IgD-negative memory B cell (primary cell): ENCODE measurements at regions not wholly inside any gene's neighbourhood (a gene's known extent, or its start where the extent isn't known, plus 50 kb on each side); places are given as distances from the start of the nearest gene placed in this dataset.

Experiments used
- H3K27ac Mint-ChIP-seq, 3 donors: one replicate each; pipeline ENCODE4 v1.8.0; 2020 to 2022; ENCODE audit warnings: mild to moderate bottlenecking in 3 of 3, mixed read lengths in 3 of 3, moderate library complexity in 1 of 3
- H3K27me3 Mint-ChIP-seq: one replicate; pipeline ENCODE4 v1.8.0; 2021; ENCODE audit warnings: mixed read lengths
- H3K36me3 Mint-ChIP-seq: one replicate; pipeline ENCODE4 v1.8.0; 2020; ENCODE audit warnings: mild to moderate bottlenecking, mixed read lengths
- H3K4me1 Mint-ChIP-seq, 3 donors: one replicate each; pipeline ENCODE4 v1.8.0; 2020 to 2022; ENCODE audit warnings: mixed read lengths in 3 of 3, mild to moderate bottlenecking in 1 of 3
- H3K4me3 Mint-ChIP-seq, 4 donors: one replicate each; pipeline ENCODE4 v1.8.0; 2020 to 2022; ENCODE audit warnings: mild to moderate bottlenecking in 4 of 4, mixed read lengths in 4 of 4, moderate library complexity in 3 of 4
- H3K9me3 Mint-ChIP-seq, 3 donors: one replicate each; pipeline ENCODE4 v1.8.0; 2020 to 2021; ENCODE audit warnings: mixed read lengths in 3 of 3, mild to moderate bottlenecking in 1 of 3

DNA sequence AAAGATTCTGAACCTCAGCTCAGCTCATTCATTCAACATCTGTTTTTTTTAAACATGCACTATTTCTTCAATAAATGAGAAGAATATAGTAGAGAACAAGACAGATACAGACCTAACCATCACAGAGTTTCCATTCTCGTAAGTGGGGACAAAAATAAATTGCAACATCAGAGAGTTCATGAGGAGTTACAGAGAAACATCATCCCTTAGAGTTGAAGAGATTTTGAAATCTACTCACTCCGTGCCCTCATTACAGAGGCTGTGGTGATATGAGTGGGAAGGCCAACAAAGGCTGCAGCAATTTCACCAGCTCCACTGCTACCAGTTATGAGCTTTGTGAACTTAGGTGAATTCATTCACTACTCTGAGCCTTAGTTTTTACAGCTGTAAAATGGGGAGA is 399.3 kb downstream of the BCL11A start:
- H3K4me3 Mint-ChIP-seq = no peak overlapping the region
- H3K27me3 Mint-ChIP-seq = no peaks in the 10 kb centered on the region
- H3K36me3 Mint-ChIP-seq = no peaks in the 10 kb centered on the region
- H3K9me3 Mint-ChIP-seq = peaks cover 0 to 2% (median 0%) of the 10 kb centered on the region in 3 donors
- H3K27ac Mint-ChIP-seq = peak overlapping the region in 1 of 3 donors; percentile 17
- H3K4me1 Mint-ChIP-seq = peaks cover 2 to 12% (median 12%) of the 10 kb centered on the region in 3 donors

DNA sequence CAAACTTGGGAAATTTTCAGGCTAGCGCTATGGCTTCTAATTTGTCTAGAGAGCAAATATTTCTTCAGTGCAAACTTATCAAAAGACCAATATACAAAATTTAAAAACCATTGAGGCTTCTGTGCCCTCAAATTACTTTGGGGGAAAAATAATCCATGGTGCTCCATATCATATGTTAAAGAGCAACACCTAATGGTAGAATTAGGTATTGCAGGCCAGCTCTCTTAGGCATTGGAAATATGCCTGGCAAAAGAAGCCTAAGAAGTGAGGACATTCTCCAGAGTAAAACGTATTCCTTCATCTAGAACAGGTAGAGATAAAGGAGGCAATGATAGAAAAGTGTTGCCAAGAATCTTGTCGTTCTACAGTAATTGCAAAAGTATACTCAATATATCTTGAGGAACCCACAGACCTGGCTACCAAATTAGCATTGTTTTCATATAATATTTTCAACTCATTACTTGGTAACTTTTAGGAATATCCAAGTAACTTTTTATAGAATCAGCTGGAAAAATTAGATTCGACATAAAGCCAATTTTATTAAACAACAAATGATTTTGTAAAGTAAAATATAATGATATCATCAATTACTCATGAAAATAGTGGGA is 401.1 kb downstream of the BCL11A start:
- H3K36me3 Mint-ChIP-seq = no peaks in the 10 kb centered on the region
- H3K9me3 Mint-ChIP-seq = peaks cover 0 to 2% (median 0%) of the 10 kb centered on the region in 3 donors
- peaks cover 6 to 13% (median 8%) of the 10 kb centered on the region in 3 donors for H3K4me1 Mint-ChIP-seq
- H3K27me3 Mint-ChIP-seq = no peaks in the 10 kb centered on the region
- H3K27ac Mint-ChIP-seq = no peak overlapping the region
- no peak overlapping the region for H3K4me3 Mint-ChIP-seq

DNA sequence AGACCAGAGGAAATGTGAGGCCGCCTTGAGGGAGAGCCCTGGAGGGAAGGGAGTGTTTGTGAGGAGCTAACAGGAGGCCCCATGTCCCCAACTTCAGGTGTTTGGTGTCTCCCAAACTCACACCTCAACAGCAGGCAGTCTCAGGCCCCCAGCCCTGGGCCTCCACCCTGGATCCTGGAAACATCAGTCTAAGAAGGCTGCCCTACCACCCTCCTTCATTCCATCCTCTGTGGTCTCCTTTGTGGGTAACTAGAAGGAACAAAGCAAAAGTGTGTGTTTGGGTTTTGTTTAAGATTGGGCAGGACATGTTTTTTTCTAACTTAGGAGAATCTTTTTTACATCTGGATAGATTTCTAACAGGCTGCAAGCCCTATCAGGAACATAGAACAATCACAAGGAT is 404.3 kb downstream of the BCL11A start:
- no peaks in the 10 kb centered on the region for H3K27me3 Mint-ChIP-seq
- H3K36me3 Mint-ChIP-seq = no peaks in the 10 kb centered on the region
- H3K27ac Mint-ChIP-seq = peak overlapping the region in 1 of 3 donors; percentile 55
- H3K4me3 Mint-ChIP-seq = peak overlapping the region in 1 of 4 donors; percentile 88
- peaks cover 6 to 11% (median 8%) of the 10 kb centered on the region in 3 donors for H3K4me1 Mint-ChIP-seq
- peaks cover 0 to 2% (median 0%) of the 10 kb centered on the region in 3 donors for H3K9me3 Mint-ChIP-seq

DNA sequence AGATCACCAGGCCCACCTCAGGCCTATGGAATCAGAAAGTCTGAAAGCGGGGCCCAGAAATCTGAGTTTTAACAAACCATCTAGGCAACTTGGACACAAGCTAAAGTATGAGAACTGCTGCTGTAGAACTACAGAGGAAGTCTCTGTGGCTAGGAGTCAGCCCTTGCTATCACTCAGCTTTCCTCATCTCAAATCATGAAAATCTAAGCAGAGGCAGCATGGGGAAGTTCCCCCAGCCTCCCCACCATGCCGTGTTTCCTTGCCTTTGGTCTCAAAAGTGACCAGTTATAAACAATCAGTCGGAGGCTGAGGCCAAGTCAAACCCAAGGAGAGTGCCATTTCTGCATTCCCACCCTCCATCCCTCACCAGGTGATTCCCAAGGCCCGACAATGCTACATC is 404.7 kb downstream of the BCL11A start:
- no peaks in the 10 kb centered on the region for H3K27me3 Mint-ChIP-seq
- no peaks in the 10 kb centered on the region for H3K36me3 Mint-ChIP-seq
- peaks cover 6 to 11% (median 8%) of the 10 kb centered on the region in 3 donors for H3K4me1 Mint-ChIP-seq
- H3K4me3 Mint-ChIP-seq = peak overlapping the region in 1 of 4 donors; percentile 65
- peak overlapping the region in 1 of 3 donors; percentile 59 for H3K27ac Mint-ChIP-seq
- peaks cover 0 to 2% (median 0%) of the 10 kb centered on the region in 3 donors for H3K9me3 Mint-ChIP-seq

DNA sequence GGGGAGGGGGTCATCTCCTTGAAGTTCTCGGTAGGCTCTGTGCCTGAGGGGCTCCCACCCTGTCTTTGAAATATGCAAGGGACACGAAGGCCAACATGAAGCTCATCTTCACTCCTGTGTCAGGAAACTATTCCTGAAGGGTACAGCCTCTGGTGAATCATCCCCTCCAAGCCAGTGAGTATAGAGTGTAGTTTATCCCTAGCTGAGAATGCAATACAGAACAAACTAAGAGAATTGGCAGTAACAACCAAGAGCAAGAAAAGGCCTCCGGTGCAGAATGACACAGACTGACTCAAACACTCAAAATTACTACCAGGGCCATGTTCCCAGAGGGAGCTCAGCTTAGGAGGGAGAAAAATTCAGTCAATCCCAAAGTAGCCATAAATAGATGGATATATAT is 413.3 kb downstream of the BCL11A start:
- Mint-ChIP-seq H3K4me3 (no peak overlapping the region), H3K27me3 (no peaks in the 10 kb centered on the region), H3K36me3 (no peaks in the 10 kb centered on the region), H3K4me1 (no peaks in the 10 kb centered on the region), H3K9me3 (peaks cover 0 to 3% (median 2%) of the 10 kb centered on the region in 3 donors), H3K27ac (no peak overlapping the region)

DNA sequence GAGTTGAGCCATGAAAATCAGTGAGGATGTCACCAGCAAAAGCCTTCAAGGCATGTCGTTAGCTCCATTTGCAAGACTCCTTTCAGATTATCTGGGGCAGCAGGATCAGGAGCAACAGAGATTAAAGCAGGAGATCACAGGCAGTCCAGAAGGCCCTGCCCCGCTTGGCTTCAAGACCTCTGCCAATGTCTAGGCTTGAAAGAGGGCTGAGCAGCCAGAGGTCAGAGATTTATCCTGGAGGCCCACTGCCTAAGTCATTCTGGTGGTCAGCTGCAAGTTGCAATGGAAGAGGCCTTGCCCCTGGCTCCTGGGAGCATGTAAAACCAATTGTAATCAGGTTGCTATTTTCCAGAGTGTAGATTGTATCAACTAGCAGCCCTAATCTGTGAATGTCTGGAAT is 416.5 kb downstream of the BCL11A start:
- Mint-ChIP-seq H3K9me3 (peaks cover 0 to 4% (median 4%) of the 10 kb centered on the region in 3 donors), H3K4me1 (no peaks in the 10 kb centered on the region), H3K4me3 (no peak overlapping the region), H3K36me3 (peaks cover 3% of the 10 kb centered on the region), H3K27me3 (peaks cover 2% of the 10 kb centered on the region), H3K27ac (no peak overlapping the region)

DNA sequence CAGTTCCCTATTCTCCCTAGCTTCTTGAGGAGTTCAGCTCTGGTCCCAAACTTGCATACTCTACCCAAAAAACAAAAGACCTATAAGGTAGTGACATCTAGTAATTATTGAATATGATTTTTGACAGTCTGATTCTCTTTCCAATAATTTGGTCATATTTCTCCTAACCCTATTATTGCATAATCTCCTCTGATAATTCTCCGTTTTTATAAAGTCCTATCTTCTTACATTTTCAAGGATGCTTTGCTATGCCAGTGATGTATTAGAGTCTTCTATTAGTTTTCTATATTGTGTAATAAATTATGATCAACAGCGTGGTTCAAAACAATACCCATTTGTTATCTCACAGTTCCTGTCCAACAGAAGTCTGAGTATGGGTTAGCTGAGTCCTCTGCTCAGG is 426.3 kb downstream of the BCL11A start:
- Mint-ChIP-seq H3K27ac (peak overlapping the region in 1 of 3 donors; percentile 59), H3K4me1 (peaks cover 0 to 1% (median 0%) of the 10 kb centered on the region in 3 donors), H3K36me3 (peaks cover 4% of the 10 kb centered on the region), H3K27me3 (no peaks in the 10 kb centered on the region), H3K9me3 (peaks cover 0 to 8% (median 4%) of the 10 kb centered on the region in 3 donors), H3K4me3 (no peak overlapping the region)

DNA sequence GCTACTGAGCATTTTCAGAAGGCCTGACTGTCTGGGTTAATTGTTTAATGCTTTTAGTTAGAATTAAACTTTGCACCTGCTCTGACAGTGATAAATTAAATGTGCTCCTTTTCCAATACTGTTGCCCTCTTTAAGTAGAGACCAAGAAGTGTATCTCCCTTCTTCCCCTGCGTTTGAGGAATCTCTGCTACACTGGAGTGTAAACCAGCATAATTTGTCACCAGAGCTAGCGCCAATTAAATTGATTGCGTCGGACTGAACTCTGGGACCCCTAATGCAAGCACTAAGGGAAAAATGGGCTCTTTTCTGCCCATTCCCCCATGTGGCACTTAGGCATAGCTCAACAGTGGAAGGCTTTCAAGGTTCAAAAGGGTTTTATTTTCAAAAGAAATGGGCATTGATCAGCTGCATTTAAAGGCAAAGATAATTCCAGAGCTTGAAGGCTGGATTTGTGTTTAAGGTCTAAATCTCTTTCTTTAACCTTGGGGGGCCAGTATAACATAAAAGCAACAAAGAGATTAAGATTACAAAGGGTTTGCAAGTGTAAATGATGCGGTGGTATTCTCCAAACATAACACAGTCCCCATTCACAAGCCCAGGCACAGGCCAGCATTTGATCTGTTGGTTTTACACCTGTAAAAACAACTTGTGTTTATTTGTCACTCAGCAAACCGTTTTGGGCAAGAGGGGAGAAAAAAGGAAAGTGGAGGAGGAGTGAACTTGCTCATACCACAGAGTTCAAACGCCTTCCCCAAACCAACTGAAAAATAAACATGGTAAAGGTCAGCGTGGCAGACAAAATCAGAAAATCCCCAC is 427.6 kb downstream of the BCL11A start:
- H3K4me3 Mint-ChIP-seq = no peak overlapping the region
- H3K27me3 Mint-ChIP-seq = no peaks in the 10 kb centered on the region
- peaks cover 0 to 1% (median 0%) of the 10 kb centered on the region in 3 donors for H3K4me1 Mint-ChIP-seq
- H3K27ac Mint-ChIP-seq = no peak overlapping the region
- H3K9me3 Mint-ChIP-seq = peaks cover 0 to 8% (median 0%) of the 10 kb centered on the region in 3 donors
- no peaks in the 10 kb centered on the region for H3K36me3 Mint-ChIP-seq

DNA sequence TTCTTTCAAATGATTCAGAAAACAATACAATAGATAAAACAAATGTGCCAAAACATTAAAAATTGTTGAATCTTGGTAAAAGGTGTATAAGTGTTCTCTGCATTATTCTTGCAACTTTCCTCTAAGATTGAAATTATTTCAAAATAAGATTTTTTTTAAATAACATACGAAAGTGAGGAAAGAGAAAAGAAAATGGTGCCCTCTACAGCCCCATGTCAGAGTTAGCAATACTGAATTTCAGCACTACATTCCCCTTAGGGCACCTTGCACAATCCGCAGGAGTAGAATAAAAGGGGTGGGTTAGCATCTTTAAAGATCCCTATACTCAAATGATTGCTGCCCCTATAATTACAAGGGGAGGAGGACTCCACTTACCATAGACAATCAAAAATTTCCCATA is 433.7 kb downstream of the BCL11A start:
- Mint-ChIP-seq H3K36me3 (peaks cover 3% of the 10 kb centered on the region), H3K27me3 (no peaks in the 10 kb centered on the region)

DNA sequence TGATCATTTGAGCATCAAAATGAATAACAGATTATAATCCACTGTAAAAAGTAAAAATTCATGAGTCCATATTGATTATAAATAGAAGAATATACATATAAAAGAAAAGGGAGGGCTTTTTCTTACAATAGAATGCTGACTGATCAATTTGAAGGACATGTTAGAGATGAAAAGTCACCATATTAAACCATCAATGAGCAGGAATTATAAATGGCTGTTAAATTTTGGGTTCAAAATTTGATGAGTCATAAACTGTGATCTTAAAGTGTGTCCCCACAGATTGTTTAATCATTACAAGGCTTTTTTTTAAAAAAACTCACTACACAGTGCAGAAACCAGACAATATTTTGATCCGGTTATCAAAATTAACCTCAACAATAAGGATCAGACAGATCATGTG is 434.5 kb downstream of the BCL11A start:
- H3K36me3 Mint-ChIP-seq = peaks cover 3% of the 10 kb centered on the region
- peaks cover 5 to 11% (median 5%) of the 10 kb centered on the region in 3 donors for H3K9me3 Mint-ChIP-seq
- no peak overlapping the region for H3K4me3 Mint-ChIP-seq
- peaks cover 0 to 7% (median 7%) of the 10 kb centered on the region in 3 donors for H3K4me1 Mint-ChIP-seq
- no peak overlapping the region for H3K27ac Mint-ChIP-seq
- no peaks in the 10 kb centered on the region for H3K27me3 Mint-ChIP-seq

More for the DNA sequence above, 433.7 kb downstream of the BCL11A start:
- no peak overlapping the region for H3K4me3 Mint-ChIP-seq
- peaks cover 5 to 11% (median 5%) of the 10 kb centered on the region in 3 donors for H3K9me3 Mint-ChIP-seq
- peaks cover 0 to 7% (median 7%) of the 10 kb centered on the region in 3 donors for H3K4me1 Mint-ChIP-seq
- no peak overlapping the region for H3K27ac Mint-ChIP-seq

DNA sequence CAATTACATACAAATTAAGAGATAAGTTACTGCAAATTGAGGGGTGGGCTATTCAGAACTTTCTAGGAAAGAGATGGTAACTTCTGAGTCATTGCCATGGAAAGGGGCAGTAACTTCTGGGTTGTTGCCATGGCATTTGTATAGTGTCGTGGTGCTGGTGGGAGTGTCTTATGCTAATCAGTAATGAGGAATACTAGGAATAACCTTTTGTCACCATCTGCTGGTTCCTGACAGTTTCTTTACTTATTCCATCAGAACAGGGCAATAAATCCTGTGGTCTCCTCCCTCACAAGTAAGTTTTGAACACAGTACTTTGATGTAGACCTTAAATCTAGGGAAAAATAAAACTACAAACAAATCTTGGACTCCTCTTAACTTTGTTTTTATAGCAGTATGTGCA is 435.4 kb downstream of the BCL11A start:
- Mint-ChIP-seq H3K27ac (no peak overlapping the region), H3K4me1 (peaks cover 0 to 7% (median 7%) of the 10 kb centered on the region in 3 donors), H3K36me3 (peaks cover 3% of the 10 kb centered on the region), H3K9me3 (peaks cover 5 to 11% (median 5%) of the 10 kb centered on the region in 3 donors), H3K4me3 (no peak overlapping the region), H3K27me3 (no peaks in the 10 kb centered on the region)

DNA sequence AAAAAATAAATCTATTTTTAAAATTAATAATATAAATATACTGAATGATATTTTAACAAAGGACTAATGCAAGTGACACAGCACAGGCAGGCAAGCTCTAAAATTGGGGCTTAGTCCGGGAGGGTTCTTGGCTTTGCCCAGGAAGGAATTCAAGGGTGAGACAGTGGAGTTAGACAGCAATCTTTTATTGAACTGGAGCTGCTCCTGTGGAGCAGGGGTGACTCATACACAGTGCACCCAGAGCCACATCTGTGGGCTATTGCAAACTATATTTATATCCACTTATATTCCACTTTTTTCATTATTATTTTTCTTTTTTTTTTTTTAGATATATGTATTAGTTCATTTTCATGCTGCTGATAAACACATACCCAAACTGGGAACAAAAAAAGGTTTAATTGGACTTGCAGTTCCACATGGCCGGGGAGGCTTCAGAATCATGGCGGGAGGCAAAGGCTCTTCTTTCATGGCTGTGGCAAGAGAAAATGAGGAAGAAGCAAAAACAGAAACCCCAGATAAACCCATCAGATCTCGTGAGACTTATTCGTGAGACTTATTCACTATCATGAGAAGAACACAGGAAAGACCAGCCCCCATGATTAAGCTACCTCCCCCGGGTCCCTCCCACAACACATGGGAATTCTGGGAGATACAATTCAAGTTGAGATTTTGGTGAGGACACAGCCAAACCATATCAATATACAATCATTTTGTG is 437.1 kb downstream of the BCL11A start:
- Mint-ChIP-seq H3K36me3 (peaks cover 6% of the 10 kb centered on the region), H3K9me3 (peaks cover 5 to 11% (median 6%) of the 10 kb centered on the region in 3 donors), H3K27me3 (no peaks in the 10 kb centered on the region), H3K4me1 (peaks cover 0 to 7% (median 7%) of the 10 kb centered on the region in 3 donors), H3K27ac (no peak overlapping the region), H3K4me3 (no peak overlapping the region)

DNA sequence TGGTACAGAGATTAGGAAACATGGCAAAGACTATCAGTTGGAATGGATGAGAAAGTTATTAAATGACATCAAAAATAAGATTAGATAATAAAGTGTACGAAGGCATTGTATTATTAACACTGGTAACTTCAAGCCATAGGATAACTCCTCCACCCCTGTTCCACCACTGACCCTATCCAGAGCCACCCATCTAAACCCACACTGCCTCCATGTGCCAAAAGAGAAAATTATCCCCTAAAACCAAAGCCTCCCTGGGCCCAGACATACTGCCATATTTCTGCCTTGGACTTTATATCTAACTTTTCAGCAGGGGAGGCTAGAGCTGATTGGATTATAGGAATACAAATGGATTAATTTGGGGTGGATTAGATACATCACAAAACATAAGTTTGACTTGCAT is 443.7 kb downstream of the BCL11A start:
- Mint-ChIP-seq H3K27ac (no peak overlapping the region), H3K4me3 (no peak overlapping the region), H3K36me3 (peaks cover 3% of the 10 kb centered on the region), H3K27me3 (no peaks in the 10 kb centered on the region), H3K9me3 (peaks cover 0 to 1% (median 0%) of the 10 kb centered on the region in 3 donors), H3K4me1 (peaks cover 7% of the 10 kb centered on the region in 3 donors)

DNA sequence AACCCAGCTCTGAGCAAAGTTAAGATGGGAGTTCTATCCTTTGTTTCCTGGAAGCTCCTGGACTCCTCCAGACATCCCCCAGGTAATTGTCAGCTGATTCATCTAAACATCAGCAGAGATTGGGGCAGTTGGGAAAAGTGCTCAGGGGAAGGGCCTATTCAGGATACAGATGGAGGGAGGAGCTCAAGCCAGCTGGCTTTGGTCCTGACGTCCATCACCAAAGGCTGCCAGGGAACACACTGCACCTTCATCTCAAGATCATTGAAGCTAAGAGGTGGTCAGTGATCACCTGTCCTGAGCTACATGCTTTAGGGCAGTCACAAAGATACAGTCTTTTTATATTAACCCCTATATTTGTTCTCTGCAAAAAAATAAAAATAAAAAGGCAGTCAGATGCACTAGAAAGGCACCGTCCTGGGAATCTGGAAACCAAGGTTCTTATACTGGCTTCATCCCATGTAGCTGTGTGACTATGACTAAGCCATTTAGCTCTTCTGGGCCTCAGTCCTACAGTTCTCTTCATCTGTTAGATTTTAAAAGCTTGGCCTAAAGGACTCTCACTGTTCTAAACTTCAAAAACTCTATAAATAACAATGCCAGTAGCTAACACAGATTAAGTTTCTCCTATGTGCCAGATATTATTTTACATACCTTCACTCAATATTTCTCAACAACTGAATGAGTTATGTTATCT is 446.5 kb downstream of the BCL11A start:
- Mint-ChIP-seq H3K4me1 (peaks cover 10 to 14% (median 13%) of the 10 kb centered on the region in 3 donors), H3K27ac (no peak overlapping the region)

More for the DNA sequence above, 446.5 kb downstream of the BCL11A start:
- H3K36me3 Mint-ChIP-seq = no peaks in the 10 kb centered on the region
- H3K9me3 Mint-ChIP-seq = peaks cover 0 to 2% (median 0%) of the 10 kb centered on the region in 3 donors
- H3K27me3 Mint-ChIP-seq = no peaks in the 10 kb centered on the region
- H3K4me3 Mint-ChIP-seq = no peak overlapping the region
